Endothelial cell of umbilical vein (primary cell): ENCODE measurements at regions not wholly inside any gene's neighbourhood (a gene's known extent, or its start where the extent isn't known, plus 50 kb on each side); places are given as distances from the start of the nearest gene placed in this dataset.

Experiments
- POLR2A ChIP-seq: IDR thresholded peaks from 2 replicates; pipeline ENCODE4 v1.6.1; 2012; ENCODE audit warnings: low read depth, mild to moderate bottlenecking, control low read depth, low read length
- TF ChIP-seq, protein P1 (sequence below), 2 donors: IDR thresholded peaks; 1 replicate in 1 of 2; 2 replicates in 1 of 2; pipeline ENCODE4 v1.5.1; 2011; ENCODE audit warnings: low read length in 2 of 2, mild to moderate bottlenecking in 2 of 2, moderate library complexity in 2 of 2, control low read depth in 1 of 2, inconsistent platforms in 1 of 2, low read depth in 1 of 2; ENCODE audit not compliant: insufficient read depth in 1 of 2; ENCODE audit errors: extremely low read depth in 1 of 2

DNA sequence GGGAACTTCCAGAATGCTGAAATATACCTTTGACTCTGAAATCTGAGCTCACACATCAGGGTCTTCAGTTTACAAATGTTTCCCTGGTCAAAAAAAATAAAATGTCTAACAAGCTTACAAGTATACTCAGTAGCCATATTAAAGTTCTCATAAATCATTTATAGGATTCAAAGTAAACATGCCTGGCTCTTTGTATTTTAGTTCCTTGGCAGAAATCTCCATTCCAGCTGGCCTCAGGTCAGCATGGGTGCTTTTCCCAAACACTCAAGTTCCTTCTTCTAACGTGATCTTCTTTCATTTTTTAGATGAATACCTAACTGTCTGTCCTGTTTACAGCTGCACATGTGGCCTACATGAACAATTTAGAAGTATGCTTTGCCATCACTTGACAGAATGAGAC is 263.2 kb downstream of the GAS1 start:
- TF ChIP-seq, protein P1, sequence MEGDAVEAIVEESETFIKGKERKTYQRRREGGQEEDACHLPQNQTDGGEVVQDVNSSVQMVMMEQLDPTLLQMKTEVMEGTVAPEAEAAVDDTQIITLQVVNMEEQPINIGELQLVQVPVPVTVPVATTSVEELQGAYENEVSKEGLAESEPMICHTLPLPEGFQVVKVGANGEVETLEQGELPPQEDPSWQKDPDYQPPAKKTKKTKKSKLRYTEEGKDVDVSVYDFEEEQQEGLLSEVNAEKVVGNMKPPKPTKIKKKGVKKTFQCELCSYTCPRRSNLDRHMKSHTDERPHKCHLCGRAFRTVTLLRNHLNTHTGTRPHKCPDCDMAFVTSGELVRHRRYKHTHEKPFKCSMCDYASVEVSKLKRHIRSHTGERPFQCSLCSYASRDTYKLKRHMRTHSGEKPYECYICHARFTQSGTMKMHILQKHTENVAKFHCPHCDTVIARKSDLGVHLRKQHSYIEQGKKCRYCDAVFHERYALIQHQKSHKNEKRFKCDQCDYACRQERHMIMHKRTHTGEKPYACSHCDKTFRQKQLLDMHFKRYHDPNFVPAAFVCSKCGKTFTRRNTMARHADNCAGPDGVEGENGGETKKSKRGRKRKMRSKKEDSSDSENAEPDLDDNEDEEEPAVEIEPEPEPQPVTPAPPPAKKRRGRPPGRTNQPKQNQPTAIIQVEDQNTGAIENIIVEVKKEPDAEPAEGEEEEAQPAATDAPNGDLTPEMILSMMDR (IDR thresholded peaks at IDR 0.05; ENCODE audit: extremely low read depth in 1 of 2, insufficient read depth in 1 of 2, low read depth in 1 of 2, low read length in 2 of 2): no peak
- no peak for TF ChIP-seq POLR2A
